Mesenchymal stem cell (in vitro differentiated cells and primary cell): ENCODE measurements at regions not wholly inside any gene's neighbourhood (a gene's known extent, or its start where the extent isn't known, plus 50 kb on each side); places are given as distances from the start of the nearest gene placed in this dataset.

Source experiments
- DNase-seq: peaks from one replicate; pipeline ENCODE4 v3.0.0-alpha.2; 2013
- H2AFZ ChIP-seq: one replicate; pipeline ENCODE4 v1.6.1; 2013; ENCODE audit warnings: low read depth, mild to moderate bottlenecking, control low read depth, inconsistent platforms, low read length, moderate library complexity
- H2AK5ac ChIP-seq: 2 replicates; pipeline ENCODE4 v1.6.1; 2013; ENCODE audit warnings: low read length, moderate library complexity, mild to moderate bottlenecking, inconsistent platforms; ENCODE audit not compliant: severe bottlenecking
- H2BK120ac ChIP-seq: one replicate; pipeline ENCODE4 v1.6.1; 2013; ENCODE audit warnings: low read depth, mild to moderate bottlenecking, inconsistent platforms, low read length, moderate library complexity
- H2BK12ac ChIP-seq, 2 experiments: one replicate each; pipeline ENCODE4 v1.6.1; 2013; ENCODE audit warnings: inconsistent platforms in 2 of 2, low read length in 2 of 2, mild to moderate bottlenecking in 2 of 2, moderate library complexity in 2 of 2, control low read depth in 1 of 2
- H2BK15ac ChIP-seq: one replicate; pipeline ENCODE4 v1.6.1; 2013; ENCODE audit warnings: mild to moderate bottlenecking, low read depth, inconsistent platforms; ENCODE audit not compliant: poor library complexity, severe bottlenecking
- H2BK5ac ChIP-seq: 2 replicates; pipeline ENCODE4 v1.6.1; 2013; ENCODE audit warnings: low read depth, mild to moderate bottlenecking, low read length, control low read depth, inconsistent platforms; ENCODE audit not compliant: poor library complexity, severe bottlenecking
- H3K14ac ChIP-seq, 2 experiments: one replicate each; pipeline ENCODE4 v1.6.1; 2013; ENCODE audit warnings: inconsistent platforms in 2 of 2, low read length in 2 of 2, control low read depth in 1 of 2, mild to moderate bottlenecking in 1 of 2, moderate library complexity in 1 of 2
- H3K18ac ChIP-seq, 2 experiments: one replicate each; pipeline ENCODE4 v1.6.1; 2013; ENCODE audit warnings: inconsistent platforms in 2 of 2, low read length in 2 of 2, control low read depth in 1 of 2, low read depth in 1 of 2, mild to moderate bottlenecking in 1 of 2
- H3K23ac ChIP-seq, 2 experiments: one replicate each; pipeline ENCODE4 v1.6.1; 2013; ENCODE audit warnings: inconsistent platforms in 2 of 2, low read length in 2 of 2, mild to moderate bottlenecking in 2 of 2, moderate library complexity in 2 of 2, control low read depth in 1 of 2
- H3K27ac ChIP-seq: 2 replicates; pipeline ENCODE4 v1.5.1; 2013; ENCODE audit warnings: mild to moderate bottlenecking, moderate library complexity, low read length, control low read depth, inconsistent platforms; ENCODE audit not compliant: poor library complexity, severe bottlenecking
- H3K27me3 ChIP-seq, 2 experiments: 2 replicates each; pipeline versions ENCODE4 v1.6.1 to v1.7.0; 2013; ENCODE audit warnings: low read length in 2 of 2, mild to moderate bottlenecking in 2 of 2, moderate library complexity in 2 of 2, control low read depth in 1 of 2, inconsistent platforms in 1 of 2; ENCODE audit not compliant: control insufficient read depth in 1 of 2, insufficient read depth in 1 of 2
- H3K36me3 ChIP-seq, 2 experiments: 2 replicates each; pipeline versions ENCODE4 v1.6.1 to v1.7.0; 2013; ENCODE audit warnings: low read length in 2 of 2, control low read depth in 1 of 2, inconsistent platforms in 1 of 2, low read depth in 1 of 2, mild to moderate bottlenecking in 1 of 2; ENCODE audit not compliant: insufficient read depth in 2 of 2, control insufficient read depth in 1 of 2
- H3K4ac ChIP-seq, 2 experiments: one replicate each; pipeline ENCODE4 v1.6.1; 2013; ENCODE audit warnings: inconsistent platforms in 2 of 2, low read length in 2 of 2, mild to moderate bottlenecking in 2 of 2, moderate library complexity in 2 of 2, control low read depth in 1 of 2, low read depth in 1 of 2
- H3K4me1 ChIP-seq: 2 replicates; pipeline ENCODE4 v1.6.1; 2013; ENCODE audit warnings: low read depth, low read length, control low read depth; ENCODE audit not compliant: control insufficient read depth, insufficient read depth
- H3K4me2 ChIP-seq: 2 replicates; pipeline ENCODE4 v1.6.1; 2013; ENCODE audit warnings: low read length, mild to moderate bottlenecking, inconsistent platforms; ENCODE audit not compliant: poor library complexity, severe bottlenecking
- H3K4me3 ChIP-seq, 2 experiments: 2 replicates each; pipeline versions ENCODE4 v1.5.1 to v1.7.0; 2013; ENCODE audit warnings: low read length in 2 of 2, mild to moderate bottlenecking in 2 of 2, control low read depth in 1 of 2, low read depth in 1 of 2; ENCODE audit not compliant: insufficient read depth in 1 of 2
- H3K79me1 ChIP-seq: replicated peaks from 2 replicates; pipeline ENCODE4 v1.6.1; 2013; ENCODE audit warnings: mild to moderate bottlenecking, control low read depth, low read length, inconsistent platforms; ENCODE audit not compliant: poor library complexity, severe bottlenecking
- H3K9ac ChIP-seq: 2 replicates; pipeline ENCODE4 v1.7.0; 2013; ENCODE audit warnings: mild to moderate bottlenecking, low read length, moderate library complexity
- H3K9me3 ChIP-seq: 2 replicates; pipeline ENCODE4 v1.7.0; 2013; ENCODE audit warnings: mild to moderate bottlenecking, low read length; ENCODE audit not compliant: control insufficient read depth
- H4K8ac ChIP-seq: one replicate; pipeline ENCODE4 v1.6.1; 2013; ENCODE audit warnings: inconsistent platforms, mild to moderate bottlenecking, low read length, moderate library complexity
- H4K91ac ChIP-seq: one replicate; pipeline ENCODE4 v1.6.1; 2013; ENCODE audit warnings: mild to moderate bottlenecking, low read length, inconsistent platforms
- WGBS: methylation state at CpG from one replicate; pipeline ENCODE4 v1.1.7; 2013; ENCODE audit warnings: mixed read lengths; 5-methylcytosine and 5-hydroxymethylcytosine counted together

GRCh38 chr3:73707772-73708171 lies 83.0 kb upstream of the PDZRN3 start:
- no peak overlapping the region for H2BK5ac ChIP-seq
- H3K4me1 ChIP-seq = no peaks in the 10 kb centered on the region
- H3K9ac ChIP-seq = no peak overlapping the region
- no peak overlapping the region for H4K91ac ChIP-seq
- H3K79me1 ChIP-seq = no peaks in the 10 kb centered on the region
- H3K27me3 ChIP-seq = no peaks in the 10 kb centered on the region
- H2AFZ ChIP-seq = no peak overlapping the region
- no peak overlapping the region for H3K4me2 ChIP-seq
- no peaks in the 10 kb centered on the region for H3K9me3 ChIP-seq
- H3K18ac ChIP-seq = no peak overlapping the region
- no peak overlapping the region for H3K23ac ChIP-seq
- H2BK120ac ChIP-seq = no peak overlapping the region
- H2AK5ac ChIP-seq = no peak overlapping the region
- H3K36me3 ChIP-seq = no peaks in the 10 kb centered on the region
- WGBS = 88% methylated on average over 1 of the region's 2 CpGs
- H2BK12ac ChIP-seq = no peak overlapping the region
- DNase-seq = no peak
- H3K14ac ChIP-seq = no peak overlapping the region
- H2BK15ac ChIP-seq = no peak overlapping the region
- H3K4me3 ChIP-seq = no peak overlapping the region
- no peak overlapping the region for H3K27ac ChIP-seq
- H4K8ac ChIP-seq = no peak overlapping the region
- no peak overlapping the region for H3K4ac ChIP-seq

- no peak overlapping the region for H3K27ac ChIP-seq
- WGBS = 80% methylated on average over 1 of the region's 1 CpG
- H4K8ac ChIP-seq = no peak overlapping the region
- H3K36me3 ChIP-seq = no peaks in the 10 kb centered on the region
- H3K9me3 ChIP-seq = no peaks in the 10 kb centered on the region
- no peaks in the 10 kb centered on the region for H3K79me1 ChIP-seq
- no peak overlapping the region for H4K91ac ChIP-seq
- H3K23ac ChIP-seq = no peak overlapping the region
- H2AFZ ChIP-seq = no peak overlapping the region
- DNase-seq = no peak
- no peak overlapping the region for H3K14ac ChIP-seq
- H3K27me3 ChIP-seq = no peaks in the 10 kb centered on the region
- H3K4me2 ChIP-seq = no peak overlapping the region
- H2BK120ac ChIP-seq = no peak overlapping the region
- no peak overlapping the region for H3K18ac ChIP-seq
- H3K4me3 ChIP-seq = no peak overlapping the region
- peak overlapping the region in 1 of 2 experiments; percentile 57 for H3K4ac ChIP-seq
- no peak overlapping the region for H2BK15ac ChIP-seq
- H3K9ac ChIP-seq = no peak overlapping the region
- H2BK12ac ChIP-seq = no peak overlapping the region
- no peak overlapping the region for H2BK5ac ChIP-seq
- H3K4me1 ChIP-seq = no peaks in the 10 kb centered on the region
- no peak overlapping the region for H2AK5ac ChIP-seq
Measured at GRCh38 chr3:73706771-73707170, 82.0 kb upstream of the PDZRN3 start.

DNA sequence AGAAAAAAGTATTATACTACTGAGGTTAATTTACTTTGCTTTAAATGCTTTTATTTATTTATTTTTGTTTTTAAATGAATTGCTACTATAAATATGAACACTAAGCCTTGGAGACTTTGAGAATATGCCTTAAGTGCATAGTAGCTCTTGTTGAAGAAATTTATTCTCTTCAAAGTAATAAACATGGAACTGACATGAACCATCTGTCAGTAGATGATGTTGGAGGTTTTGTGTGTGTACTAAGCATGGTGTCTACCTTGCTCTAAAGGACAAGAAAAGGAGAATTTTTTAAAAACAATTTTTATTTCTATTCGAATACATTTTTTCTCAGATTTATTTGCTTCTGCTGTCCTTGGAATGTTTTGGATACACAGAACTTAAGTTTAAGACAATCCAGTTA lies 81.1 kb upstream of the PDZRN3 start:
- DNase-seq = no peak

DNA sequence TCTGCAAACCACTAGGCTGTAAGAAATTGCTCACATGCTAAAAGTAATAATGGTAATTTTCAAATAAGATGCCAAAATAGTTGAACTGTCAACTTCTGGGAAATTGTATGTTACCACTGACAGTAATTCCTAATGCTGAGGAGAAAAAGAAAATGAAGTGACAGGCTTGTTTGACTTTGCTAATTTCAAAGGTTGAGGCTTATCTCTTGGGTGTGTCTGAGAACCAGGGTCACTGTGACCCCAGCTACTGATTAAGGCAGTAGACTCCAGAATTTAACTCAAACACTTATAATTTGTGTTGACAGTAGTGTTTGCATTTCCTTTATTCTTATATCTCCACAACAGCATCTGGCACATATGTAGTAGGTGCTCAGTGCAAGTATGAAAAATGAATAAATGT lies 74.6 kb upstream of the PDZRN3 start:
- Histone ChIP-seq H2BK5ac (no peak overlapping the region), H3K4me1 (no peaks in the 10 kb centered on the region), H2BK120ac (no peak overlapping the region), H3K18ac (no peak overlapping the region), H3K36me3 (no peaks in the 10 kb centered on the region), H4K8ac (no peak overlapping the region), H2AFZ (no peak overlapping the region), H3K4ac (no peak overlapping the region), H4K91ac (no peak overlapping the region), H2AK5ac (no peak overlapping the region), H3K4me3 (no peak overlapping the region), H2BK12ac (no peak overlapping the region), H3K27me3 (no peaks in the 10 kb centered on the region), H3K14ac (no peak overlapping the region), H2BK15ac (no peak overlapping the region), H3K9me3 (no peaks in the 10 kb centered on the region), H3K27ac (no peak overlapping the region), H3K9ac (no peak overlapping the region), H3K4me2 (no peak overlapping the region), H3K23ac (no peak overlapping the region), H3K79me1 (no peaks in the 10 kb centered on the region)
- DNase-seq = no peak

More for the DNA sequence above, 81.1 kb upstream of the PDZRN3 start:
- Histone ChIP-seq H4K8ac (no peak overlapping the region), H4K91ac (no peak overlapping the region), H3K36me3 (no peaks in the 10 kb centered on the region), H2AK5ac (no peak overlapping the region), H3K79me1 (no peaks in the 10 kb centered on the region), H3K4me1 (no peaks in the 10 kb centered on the region), H3K14ac (no peak overlapping the region), H2BK15ac (no peak overlapping the region), H2BK5ac (no peak overlapping the region), H2AFZ (no peak overlapping the region), H3K23ac (no peak overlapping the region), H3K4me2 (no peak overlapping the region), H3K4me3 (no peak overlapping the region), H3K4ac (no peak overlapping the region), H3K27ac (no peak overlapping the region), H2BK12ac (no peak overlapping the region), H3K27me3 (no peaks in the 10 kb centered on the region), H3K18ac (no peak overlapping the region), H3K9ac (no peak overlapping the region), H2BK120ac (no peak overlapping the region), H3K9me3 (no peaks in the 10 kb centered on the region)
- WGBS = no CpG with 5 or more reads among the region's 1 CpG
